GM12865 (cell line): ENCODE measurements at regions not wholly inside any gene's neighbourhood (a gene's known extent, or its start where the extent isn't known, plus 50 kb on each side); places are given as distances from the start of the nearest gene placed in this dataset.
"Not testable (repeated sequence)": the region's sequence is repeated elsewhere in the genome, so short reads cannot be mapped to it uniquely, and the experiment has no call there.

Source experiments
- DNase-seq: peaks from one replicate; pipeline ENCODE4 v3.0.0; 2010; ENCODE audit warnings: low read depth
- H3K4me3 ChIP-seq: 2 replicates; pipeline ENCODE4 v1.5.1; 2011; ENCODE audit warnings: mild to moderate bottlenecking, low read depth, low read length, control low read depth
- CTCF ChIP-seq: IDR thresholded peaks from 2 replicates; pipeline ENCODE4 v1.5.1; 2011; ENCODE audit warnings: low read length, control low read depth, low read depth, inconsistent platforms; ENCODE audit not compliant: insufficient read depth; ENCODE audit errors: missing control alignments

GRCh38 chr11:90705661-90706060, 482.8 kb upstream of the CHORDC1 start:
- TF ChIP-seq CTCF: no peak
- no peak overlapping the region for H3K4me3 ChIP-seq
- no peak for DNase-seq

DNA sequence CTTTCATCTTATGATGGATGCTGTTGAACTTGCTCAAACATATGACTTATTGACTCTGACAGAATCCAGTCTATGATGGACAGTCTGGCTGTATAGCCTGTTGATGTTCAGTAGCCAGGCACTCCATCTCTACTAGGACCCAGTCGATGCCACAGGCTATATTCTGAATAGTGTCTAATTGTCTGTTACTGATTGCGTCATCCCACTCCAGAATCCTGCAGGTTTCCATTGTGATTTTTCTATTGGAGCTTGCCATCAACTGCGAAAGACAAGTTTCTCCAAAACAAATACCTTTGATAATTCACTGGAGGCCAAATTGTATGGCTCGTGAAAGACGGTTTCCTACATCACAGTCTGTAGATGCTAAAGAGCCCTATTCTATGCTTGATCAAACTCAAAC, 481.7 kb upstream of the CHORDC1 start:
- no peak for DNase-seq
- TF ChIP-seq CTCF: no peak
- H3K4me3 ChIP-seq: no peak overlapping the region

- H3K4me3 ChIP-seq: no peak overlapping the region
- no peak for TF ChIP-seq CTCF
- no peak for DNase-seq
Observed at GRCh38 chr11:90701716-90702115, 478.9 kb upstream of the CHORDC1 start.

DNA sequence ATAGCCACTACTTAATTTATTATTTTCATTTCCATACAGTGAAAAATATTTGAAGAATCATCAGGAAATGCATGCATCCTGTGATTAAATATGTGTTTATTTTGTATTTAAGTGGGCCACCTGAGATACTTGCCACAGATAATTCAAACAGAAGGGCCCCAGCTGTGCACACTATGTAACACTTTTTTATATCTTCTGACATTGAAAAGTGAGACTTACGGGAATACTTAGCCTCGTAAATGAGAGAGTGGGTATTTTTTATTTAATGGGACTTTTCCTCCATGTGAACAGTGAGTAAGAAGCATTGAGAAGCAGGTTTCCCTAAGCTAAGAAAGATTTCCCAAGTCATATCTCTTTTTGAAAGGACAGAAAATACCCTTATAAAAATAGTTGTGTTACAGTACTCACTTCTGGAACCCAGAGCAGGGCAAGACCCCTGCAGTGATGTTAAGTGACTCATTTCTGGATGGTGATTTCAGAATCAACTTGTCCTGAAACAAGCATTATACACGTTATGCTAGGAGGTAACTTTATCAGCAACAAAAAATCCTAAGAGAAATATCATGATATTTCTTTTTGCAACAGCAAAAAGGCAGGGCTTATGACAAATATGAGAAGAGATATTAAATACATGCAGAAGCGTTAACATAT, 478.1 kb upstream of the CHORDC1 start:
- no peak overlapping the region for H3K4me3 ChIP-seq
- peak; percentile 62 for DNase-seq
- no peak for TF ChIP-seq CTCF

DNA sequence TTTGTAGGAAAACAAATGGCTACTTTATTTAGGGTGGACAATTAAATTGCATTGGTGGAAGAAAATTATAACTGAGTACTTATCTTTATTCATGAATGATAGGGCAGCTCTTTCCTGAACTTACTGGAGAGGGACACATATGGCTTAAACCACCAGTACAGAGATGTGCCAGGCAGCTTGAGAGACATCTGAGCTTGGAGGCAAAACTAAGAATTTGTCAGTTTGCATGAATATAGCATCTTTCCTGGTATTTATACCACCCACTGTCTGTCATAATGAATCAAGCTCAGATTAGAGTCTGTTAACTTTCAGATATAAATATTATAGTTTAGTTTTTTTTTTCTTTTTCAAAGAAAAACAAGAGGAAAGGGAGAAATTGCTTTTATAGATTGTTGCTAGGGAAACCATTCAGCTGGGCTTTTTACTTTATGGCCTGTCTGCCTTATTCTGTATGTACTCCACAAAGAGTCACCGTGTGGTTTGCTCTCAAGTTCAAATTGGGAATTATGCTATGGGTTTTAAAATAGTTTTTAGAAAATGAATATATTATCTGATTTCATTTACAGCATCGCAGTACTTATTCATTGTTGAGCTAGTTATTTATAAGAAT, 477.0 kb upstream of the CHORDC1 start:
- no peak for TF ChIP-seq CTCF
- H3K4me3 ChIP-seq: no peak overlapping the region
- no peak for DNase-seq

- H3K4me3 ChIP-seq: no peak overlapping the region
- no peak for TF ChIP-seq CTCF
- no peak for DNase-seq
Observed at GRCh38 chr11:90698238-90698637, 475.4 kb upstream of the CHORDC1 start.

- DNase-seq, H3K4me3 ChIP-seq: not testable (repeated sequence)
Observed at GRCh38 chr11:90675496-90675895, 452.6 kb upstream of the CHORDC1 start.
